Right lung (tissue), 2 donors: ENCODE measurements at regions not wholly inside any gene's neighbourhood (a gene's known extent, or its start where the extent isn't known, plus 50 kb on each side); places are given as distances from the start of the nearest gene placed in this dataset.

Experiments
- DNase-seq, 2 donors: peaks; one replicate each; pipeline ENCODE4 v3.0.0-alpha.2; 2013

GRCh38 chr4:160217352-160217751, 1114.5 kb downstream of the RAPGEF2 start:
- no peak for DNase-seq

GRCh38 chr4:160224049-160224448, 1121.2 kb downstream of the RAPGEF2 start:
- DNase-seq: no peak

- DNase-seq: no peak
These were observed 1130.3 kb downstream of the RAPGEF2 start for GRCh38 chr4:160233141-160233540.

GRCh38 chr4:160235285-160235684, 1132.4 kb downstream of the RAPGEF2 start:
- DNase-seq: no peak

GRCh38 chr4:160235771-160236170, 1132.9 kb downstream of the RAPGEF2 start:
- no peak for DNase-seq

- DNase-seq: no peak
These were observed 1135.9 kb downstream of the RAPGEF2 start for GRCh38 chr4:160238790-160239189.

GRCh38 chr4:160247091-160247656, 1144.3 kb downstream of the RAPGEF2 start:
- no peak for DNase-seq

GRCh38 chr4:160251522-160252170, 1148.8 kb downstream of the RAPGEF2 start:
- DNase-seq: no peak

- no peak for DNase-seq
These were observed 1154.4 kb downstream of the RAPGEF2 start for GRCh38 chr4:160257318-160257717.

GRCh38 chr4:160265014-160265413, 1162.1 kb downstream of the RAPGEF2 start:
- DNase-seq: no peak

GRCh38 chr4:160265836-160266235, 1163.0 kb downstream of the RAPGEF2 start:
- no peak for DNase-seq

GRCh38 chr4:160276785-160277325, 1174.0 kb downstream of the RAPGEF2 start:
- no peak for DNase-seq

GRCh38 chr4:160283081-160283480, 1180.2 kb downstream of the RAPGEF2 start:
- DNase-seq: no peak

- no peak for DNase-seq
These were observed 1181.6 kb downstream of the RAPGEF2 start for GRCh38 chr4:160284516-160284915.

- DNase-seq: no peak
These were observed 1183.2 kb downstream of the RAPGEF2 start for GRCh38 chr4:160286051-160286450.

GRCh38 chr4:160296476-160296875, 1193.6 kb downstream of the RAPGEF2 start:
- no peak for DNase-seq

- DNase-seq: no peak
These were observed 1196.3 kb downstream of the RAPGEF2 start for GRCh38 chr4:160299177-160299576.

- DNase-seq: no peak
These were observed 1196.7 kb downstream of the RAPGEF2 start for GRCh38 chr4:160299608-160300007.

- no peak for DNase-seq
These were observed 1213.2 kb downstream of the RAPGEF2 start for GRCh38 chr4:160316036-160316435.

- DNase-seq: no peak
These were observed 1215.8 kb downstream of the RAPGEF2 start for GRCh38 chr4:160318567-160319220.

- no peak for DNase-seq
These were observed 1216.5 kb downstream of the RAPGEF2 start for GRCh38 chr4:160319221-160319867.

GRCh38 chr4:160319868-160320260, 1217.0 kb downstream of the RAPGEF2 start:
- DNase-seq: no peak

- DNase-seq: no peak
These were observed 1223.2 kb downstream of the RAPGEF2 start for GRCh38 chr4:160326110-160326509.
